Glutamatergic neuron (in vitro differentiated cells): ENCODE measurements at regions not wholly inside any gene's neighbourhood (a gene's known extent, or its start where the extent isn't known, plus 50 kb on each side); places are given as distances from the start of the nearest gene placed in this dataset.

Experiments used
- DNase-seq: peaks from one replicate; pipeline ENCODE4 v3.0.0; 2022
- H3K27ac Mint-ChIP-seq: one replicate; pipeline ENCODE4 v1.8.0; 2020; ENCODE audit warnings: mild to moderate bottlenecking, mixed read lengths, inconsistent platforms; ENCODE audit not compliant: unreplicated experiment
- H3K27me3 Mint-ChIP-seq: one replicate; pipeline ENCODE4 v1.8.0; 2020; ENCODE audit warnings: mild to moderate bottlenecking, moderate library complexity, mixed read lengths, inconsistent platforms; ENCODE audit not compliant: unreplicated experiment
- H3K36me3 Mint-ChIP-seq: one replicate; pipeline ENCODE4 v1.8.0; 2020; ENCODE audit warnings: mild to moderate bottlenecking, mixed read lengths, inconsistent platforms; ENCODE audit not compliant: unreplicated experiment
- H3K4me1 Mint-ChIP-seq: one replicate; pipeline ENCODE4 v1.8.0; 2020; ENCODE audit warnings: mild to moderate bottlenecking, low read depth, mixed read lengths, inconsistent platforms; ENCODE audit not compliant: unreplicated experiment
- H3K4me3 Mint-ChIP-seq: one replicate; pipeline ENCODE4 v1.8.0; 2020; ENCODE audit warnings: mild to moderate bottlenecking, mixed read lengths, inconsistent platforms; ENCODE audit not compliant: unreplicated experiment
- H3K9me3 Mint-ChIP-seq: one replicate; pipeline ENCODE4 v1.8.0; 2020; ENCODE audit warnings: mild to moderate bottlenecking, moderate library complexity, mixed read lengths, inconsistent platforms; ENCODE audit not compliant: unreplicated experiment
- CTCF ChIP-seq: fragments of 200-600 bp; sonication (generic); IDR thresholded peaks from one replicate; pipeline ENCODE4 v1.5.0; 2021; ENCODE audit not compliant: partially characterized antibody, unreplicated experiment

GRCh38 chr1:11338284-11338924 is 65.4 kb downstream of the UBIAD1 start:
- Mint-ChIP-seq H3K9me3 (peaks cover 7% of the 10 kb centered on the region), H3K27me3 (peaks cover 21% of the 10 kb centered on the region), H3K36me3 (no peaks in the 10 kb centered on the region), H3K27ac (peak overlapping the region; percentile 100), H3K4me1 (peaks cover 53% of the 10 kb centered on the region), H3K4me3 (peak overlapping the region; percentile 65)
- TF ChIP-seq CTCF, result no peak
- DNase-seq, result no peak

- Mint-ChIP-seq H3K27ac (peak overlapping the region; percentile 100), H3K9me3 (peaks cover 7% of the 10 kb centered on the region), H3K4me1 (peaks cover 55% of the 10 kb centered on the region), H3K27me3 (peaks cover 21% of the 10 kb centered on the region), H3K4me3 (peak overlapping the region; percentile 89), H3K36me3 (no peaks in the 10 kb centered on the region)
- TF ChIP-seq CTCF, result no peak
- peak; percentile 78 for DNase-seq
Measured at GRCh38 chr1:11339346-11340232, 66.6 kb downstream of the UBIAD1 start.

GRCh38 chr1:11340233-11340632 is 67.2 kb downstream of the UBIAD1 start:
- Mint-ChIP-seq H3K27ac (peak overlapping the region; percentile 100), H3K36me3 (no peaks in the 10 kb centered on the region), H3K9me3 (peaks cover 7% of the 10 kb centered on the region), H3K4me3 (peak overlapping the region; percentile 70), H3K27me3 (peaks cover 21% of the 10 kb centered on the region), H3K4me1 (peaks cover 58% of the 10 kb centered on the region)
- no peak for DNase-seq
- no peak for TF ChIP-seq CTCF

GRCh38 chr1:11341901-11342552 is 69.0 kb downstream of the UBIAD1 start:
- TF ChIP-seq CTCF, result no peak
- Mint-ChIP-seq H3K9me3 (peaks cover 11% of the 10 kb centered on the region), H3K4me1 (peaks cover 65% of the 10 kb centered on the region), H3K36me3 (no peaks in the 10 kb centered on the region), H3K4me3 (peak overlapping the region; percentile 14), H3K27ac (peak overlapping the region; percentile 87), H3K27me3 (peaks cover 26% of the 10 kb centered on the region)
- no peak for DNase-seq
